Thymus (tissue), 11 donors: ENCODE measurements at regions not wholly inside any gene's neighbourhood (a gene's known extent, or its start where the extent isn't known, plus 50 kb on each side); places are given as distances from the start of the nearest gene placed in this dataset.
"Not testable (repeated sequence)": the region's sequence is repeated elsewhere in the genome, so short reads cannot be mapped to it uniquely, and the experiment has no call there.

Source experiments
- DNase-seq, 9 donors: peaks; one replicate each; pipeline ENCODE4 v3.0.0-alpha.2; 2013; ENCODE audit warnings: low spot score in 9 of 9, low read depth in 6 of 9, missing footprints in 1 of 9
- H3K27ac ChIP-seq, 2 donors: one replicate each; pipeline ENCODE4 v1.5.1; 2013; ENCODE audit warnings: control low read depth in 1 of 2, low read depth in 1 of 2, low read length in 1 of 2, mild to moderate bottlenecking in 1 of 2, moderate library complexity in 1 of 2
- H3K27me3 ChIP-seq, 2 donors: one replicate each; pipeline ENCODE4 v1.5.1; 2013; ENCODE audit warnings: low read length in 1 of 2; ENCODE audit not compliant: control insufficient read depth in 2 of 2, insufficient read depth in 1 of 2
- H3K36me3 ChIP-seq, 2 donors: one replicate each; pipeline ENCODE4 v1.5.1; 2013; ENCODE audit warnings: low read length in 1 of 2, mild to moderate bottlenecking in 1 of 2, moderate library complexity in 1 of 2; ENCODE audit not compliant: control insufficient read depth in 2 of 2, insufficient read depth in 2 of 2
- H3K4me1 ChIP-seq, 2 donors: one replicate each; pipeline ENCODE4 v1.5.1; 2013; ENCODE audit warnings: low read length in 2 of 2; ENCODE audit not compliant: control insufficient read depth in 2 of 2, insufficient read depth in 2 of 2
- H3K4me3 ChIP-seq, 2 donors: one replicate each; pipeline ENCODE4 v1.5.1; 2013; ENCODE audit warnings: low read length in 2 of 2, control low read depth in 1 of 2, mild to moderate bottlenecking in 1 of 2
- H3K9me3 ChIP-seq, 2 donors: one replicate each; pipeline ENCODE4 v1.5.1; 2013; ENCODE audit warnings: low read length in 1 of 2, mild to moderate bottlenecking in 1 of 2; ENCODE audit not compliant: control insufficient read depth in 2 of 2, insufficient read depth in 1 of 2
- WGBS: extraction: QIAGEN DNeasy Blood & Tissue Kit; methylation state at CpG from one replicate; pipeline ENCODE4 v1.1.7; 2013; 5-methylcytosine and 5-hydroxymethylcytosine counted together
- donor health status: healthy.

DNA sequence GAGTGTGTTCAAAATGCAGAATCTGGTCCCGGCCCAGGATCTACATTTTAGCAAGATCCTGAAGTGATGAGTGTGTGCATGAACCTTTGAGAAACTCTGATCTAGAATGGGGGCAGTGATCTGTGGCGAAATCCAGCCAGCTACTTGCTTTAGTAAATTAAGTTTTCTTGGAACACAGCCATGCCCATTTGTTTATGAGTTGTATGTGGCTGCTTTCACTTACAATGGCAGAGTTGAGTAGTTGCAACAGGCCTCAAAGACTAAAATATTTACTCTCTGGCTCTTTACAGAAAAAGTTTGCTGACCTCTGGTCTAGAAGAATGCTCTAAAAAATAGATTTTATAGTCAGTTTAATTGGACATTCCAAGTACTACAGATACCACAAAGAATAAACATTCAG is 588.3 kb downstream of the BNC2 start:
- peaks cover 0 to 4% of the 10 kb centered on the region in 2 donors for H3K4me1 ChIP-seq
- 93% methylated on average over 2 of the region's 2 CpGs for WGBS
- peaks cover 0 to 12% of the 10 kb centered on the region in 2 donors for H3K9me3 ChIP-seq
- H3K4me3 ChIP-seq: no peak overlapping the region
- no peak for DNase-seq
- no peaks in the 10 kb centered on the region for H3K27me3 ChIP-seq
- no peaks in the 10 kb centered on the region for H3K36me3 ChIP-seq
- no peak overlapping the region for H3K27ac ChIP-seq

DNA sequence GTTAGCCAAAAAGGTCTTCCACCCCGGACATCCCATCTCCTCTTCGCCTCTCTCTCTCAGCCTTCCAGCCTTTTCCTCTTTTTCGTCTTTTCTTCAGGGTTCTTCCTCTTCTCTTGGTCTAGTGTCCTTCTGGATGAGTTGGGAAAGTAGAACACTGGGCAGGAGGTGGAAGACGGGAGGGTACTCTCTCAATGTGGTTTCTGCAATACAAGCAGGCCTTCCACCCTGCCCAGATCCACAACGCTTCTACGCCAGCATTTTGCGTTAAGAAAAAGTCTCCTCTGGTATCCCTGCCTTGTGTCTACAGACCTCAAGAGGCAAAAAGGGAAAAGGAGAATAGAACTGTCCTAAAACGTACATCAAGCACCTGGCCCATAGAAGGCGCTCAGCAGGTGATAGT is 587.8 kb downstream of the BNC2 start:
- no peak for DNase-seq
- Histone ChIP-seq H3K9me3 (peaks cover 0 to 12% of the 10 kb centered on the region in 2 donors), H3K36me3 (no peaks in the 10 kb centered on the region), H3K4me3 (no peak overlapping the region), H3K27ac (no peak overlapping the region), H3K4me1 (peaks cover 0 to 2% of the 10 kb centered on the region in 2 donors), H3K27me3 (no peaks in the 10 kb centered on the region)
- WGBS: 93% methylated on average over 9 of the region's 9 CpGs

DNA sequence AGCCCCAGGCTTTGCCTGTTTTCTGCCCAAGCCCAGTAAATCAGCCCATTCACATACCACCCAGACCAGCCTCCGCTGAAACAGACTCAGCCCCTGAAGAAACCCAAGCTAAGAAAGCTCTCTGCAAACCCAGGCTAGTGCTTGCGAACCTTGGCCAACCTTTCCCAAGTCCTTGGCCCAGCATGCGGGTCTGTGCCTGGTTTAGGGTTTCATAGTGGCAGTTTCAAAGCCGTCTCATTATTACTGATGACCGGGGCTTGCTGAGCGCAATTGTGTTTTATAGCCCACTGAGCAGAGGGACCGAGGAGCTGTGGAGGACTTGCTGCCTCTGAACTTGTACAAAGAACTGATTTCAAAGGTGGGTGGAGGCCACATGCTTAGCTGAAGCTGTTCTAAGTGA is 584.3 kb downstream of the BNC2 start:
- no peak for DNase-seq
- WGBS: 88% methylated on average over 7 of the region's 7 CpGs
- H3K36me3 ChIP-seq: no peaks in the 10 kb centered on the region
- peaks cover 0 to 12% of the 10 kb centered on the region in 2 donors for H3K9me3 ChIP-seq
- H3K4me1 ChIP-seq: no peaks in the 10 kb centered on the region
- H3K27me3 ChIP-seq: no peaks in the 10 kb centered on the region
- H3K4me3 ChIP-seq: no peak overlapping the region
- H3K27ac ChIP-seq: no peak overlapping the region

DNA sequence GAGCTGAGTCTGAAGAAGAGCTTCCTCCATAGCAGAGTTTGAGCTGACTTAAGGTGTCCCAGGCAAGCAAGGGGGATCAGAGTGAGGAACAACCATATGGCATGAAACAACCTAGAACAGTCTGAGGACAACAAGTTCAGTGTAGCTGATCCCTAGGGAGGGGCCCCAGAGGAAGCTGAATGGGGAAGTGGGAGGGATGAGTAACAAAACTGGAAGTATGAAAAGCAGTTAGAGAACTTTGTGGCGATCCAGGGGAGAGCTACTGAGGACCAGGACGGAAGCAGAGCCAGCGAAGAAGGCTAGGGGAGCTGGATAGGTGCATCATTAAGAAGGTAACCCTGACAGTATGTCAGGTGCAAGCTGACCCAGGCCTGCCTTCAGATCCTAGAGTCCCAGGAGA is 580.8 kb downstream of the BNC2 start:
- WGBS: 68% methylated on average over 3 of the region's 3 CpGs

DNA sequence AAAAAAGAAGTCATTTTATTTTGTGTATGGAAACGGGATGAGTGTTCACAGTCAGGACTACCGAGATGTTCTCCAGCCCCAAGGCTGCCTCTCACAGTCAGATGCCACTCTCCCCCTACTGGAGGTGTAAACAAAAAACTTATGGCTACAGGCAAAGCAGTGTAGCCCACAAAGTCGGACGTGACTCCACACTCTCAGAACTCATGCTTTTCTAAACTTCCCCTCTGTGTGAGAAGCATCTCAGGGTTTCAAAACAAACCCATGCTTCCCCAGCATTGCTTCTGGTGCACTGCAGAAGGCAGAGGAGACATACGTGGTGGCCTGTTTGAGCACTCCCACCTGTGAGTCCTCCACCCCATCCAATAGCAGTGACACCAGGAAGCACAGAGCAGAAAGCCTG is 580.3 kb downstream of the BNC2 start:
- Histone ChIP-seq H3K9me3 (peaks cover 0 to 9% of the 10 kb centered on the region in 2 donors), H3K4me1 (no peaks in the 10 kb centered on the region), H3K4me3 (no peak overlapping the region), H3K27me3 (no peaks in the 10 kb centered on the region), H3K36me3 (no peaks in the 10 kb centered on the region), H3K27ac (no peak overlapping the region)
- DNase-seq: no peak
- WGBS: 92% methylated on average over 5 of the region's 5 CpGs

More for the DNA sequence above, 580.8 kb downstream of the BNC2 start:
- Histone ChIP-seq H3K4me3 (no peak overlapping the region), H3K27ac (no peak overlapping the region), H3K4me1 (no peaks in the 10 kb centered on the region), H3K36me3 (no peaks in the 10 kb centered on the region), H3K9me3 (peaks cover 0 to 12% of the 10 kb centered on the region in 2 donors), H3K27me3 (no peaks in the 10 kb centered on the region)
- DNase-seq: no peak

DNA sequence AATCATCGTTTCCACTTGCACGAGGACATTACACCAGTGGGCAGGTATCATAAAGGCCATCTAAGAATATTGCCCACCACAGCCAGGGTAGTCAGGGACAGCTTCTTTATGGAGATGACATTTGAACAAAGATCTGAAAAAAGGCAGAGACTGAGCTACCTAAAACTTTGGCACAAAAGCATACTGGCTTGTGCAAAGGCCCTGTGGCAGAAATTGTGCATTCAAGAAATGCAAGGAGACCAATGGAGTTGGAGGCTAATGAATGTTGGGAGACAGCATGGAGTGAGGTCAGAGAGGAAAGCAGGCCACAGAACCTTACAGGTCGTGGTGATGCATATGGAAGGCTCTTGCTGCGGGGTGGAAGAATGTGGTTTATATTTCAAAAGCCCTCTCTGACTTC is 578.5 kb downstream of the BNC2 start:
- Histone ChIP-seq H3K27me3 (no peaks in the 10 kb centered on the region), H3K4me1 (no peaks in the 10 kb centered on the region), H3K36me3 (no peaks in the 10 kb centered on the region), H3K4me3 (no peak overlapping the region), H3K27ac (no peak overlapping the region), H3K9me3 (no peaks in the 10 kb centered on the region)
- no peak for DNase-seq
- WGBS: 94% methylated on average over 4 of the region's 4 CpGs

DNA sequence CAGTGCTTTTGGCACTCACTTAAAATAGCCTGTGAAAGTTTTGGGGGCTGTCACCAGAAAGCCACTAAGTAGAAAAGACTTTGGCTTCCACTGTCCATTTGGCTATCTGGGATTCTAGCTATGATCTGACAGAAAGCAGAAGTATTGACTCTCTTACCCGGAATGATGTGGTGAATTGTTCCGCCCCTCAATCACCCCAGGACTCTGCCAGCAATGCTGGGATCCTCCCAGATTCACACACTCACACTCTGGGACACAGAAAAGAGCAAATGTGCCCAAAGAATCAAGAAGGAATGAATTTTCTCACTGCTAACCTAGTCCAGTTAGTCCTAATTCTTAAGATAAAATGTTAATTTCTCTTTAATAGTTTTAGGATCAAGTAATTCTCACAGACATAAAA is 576.9 kb downstream of the BNC2 start:
- Histone ChIP-seq H3K36me3 (no peaks in the 10 kb centered on the region), H3K9me3 (no peaks in the 10 kb centered on the region), H3K4me3 (no peak overlapping the region), H3K4me1 (no peaks in the 10 kb centered on the region), H3K27me3 (no peaks in the 10 kb centered on the region), H3K27ac (no peak overlapping the region)
- no peak for DNase-seq
- WGBS: 83% methylated on average over 2 of the region's 2 CpGs

DNA sequence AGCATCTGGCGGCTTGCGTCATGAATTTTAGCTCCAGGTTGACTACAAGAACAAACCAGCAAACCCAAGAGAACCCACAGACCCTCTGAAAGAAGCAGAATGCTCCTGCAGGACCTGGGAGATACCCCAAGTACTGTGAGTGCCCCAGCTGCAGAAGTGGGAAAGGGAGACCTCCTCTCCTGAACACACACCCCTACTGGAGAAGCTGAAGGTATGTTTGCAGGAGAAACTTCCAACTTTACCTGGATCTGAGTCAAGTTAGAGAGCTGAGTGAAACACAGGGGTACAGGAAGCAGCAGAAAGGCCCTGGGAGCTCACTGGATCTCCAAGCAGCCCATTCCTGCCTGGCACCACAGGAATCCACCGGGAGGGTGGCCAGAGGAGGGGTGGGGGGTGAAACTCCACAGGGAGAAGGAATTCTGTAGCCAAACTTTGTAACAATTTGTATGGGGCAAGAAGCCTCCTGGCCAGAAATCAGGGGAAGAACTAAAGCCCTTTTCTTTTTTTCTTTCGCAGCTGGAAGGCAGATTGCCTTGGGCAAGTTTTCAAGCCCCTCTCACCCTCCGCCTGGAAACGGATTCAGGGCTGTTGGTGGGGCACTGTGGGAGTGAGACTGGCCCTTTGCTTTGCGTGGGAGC is 576.2 kb downstream of the BNC2 start:
- 93% methylated on average over 7 of the region's 7 CpGs for WGBS
- DNase-seq: no peak
- Histone ChIP-seq H3K27ac (no peak overlapping the region), H3K36me3 (no peaks in the 10 kb centered on the region), H3K27me3 (no peaks in the 10 kb centered on the region), H3K4me3 (no peak overlapping the region), H3K9me3 (no peaks in the 10 kb centered on the region), H3K4me1 (no peaks in the 10 kb centered on the region)

DNA sequence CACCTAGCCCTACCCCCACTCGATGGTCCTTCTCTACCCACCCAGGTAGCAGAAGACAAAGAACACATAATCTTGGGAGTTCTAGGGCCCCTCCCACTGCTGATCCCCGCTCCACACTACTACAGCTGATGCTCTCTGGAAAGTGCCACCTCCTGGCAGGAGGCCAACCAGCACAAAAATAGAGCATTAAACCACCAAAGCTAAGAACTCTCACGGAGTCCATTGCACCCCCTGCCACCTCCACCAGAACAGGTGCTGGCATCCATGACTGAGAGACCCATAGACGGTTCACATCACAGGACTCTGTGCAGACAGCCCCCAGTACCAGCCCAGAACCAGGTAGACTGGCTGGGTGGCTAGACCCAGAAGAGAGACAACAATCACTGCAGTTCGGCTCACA is 575.5 kb downstream of the BNC2 start:
- not testable (repeated sequence) for H3K4me3 ChIP-seq, H3K27ac ChIP-seq, H3K27me3 ChIP-seq, DNase-seq, H3K36me3 ChIP-seq, H3K4me1 ChIP-seq, H3K9me3 ChIP-seq
- WGBS: 87% methylated on average over 5 of the region's 5 CpGs

DNA sequence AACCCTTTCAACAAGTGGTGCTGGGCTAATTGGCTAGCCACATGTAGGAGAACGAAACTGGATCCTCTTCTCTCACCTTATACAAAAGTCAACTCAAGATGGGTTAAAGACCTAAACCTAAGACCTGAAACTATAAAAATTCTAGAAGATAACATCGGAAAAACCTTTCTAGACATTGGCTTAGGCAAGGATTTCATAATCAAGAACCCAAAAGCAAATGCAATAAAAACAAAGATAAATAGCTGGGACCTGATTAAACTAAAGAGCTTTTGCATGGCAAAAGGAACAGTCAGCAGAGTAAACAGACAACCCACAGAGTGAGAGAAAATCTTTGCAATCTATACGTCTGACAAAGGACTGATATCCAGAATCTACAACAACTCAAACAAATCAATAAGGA is 571.1 kb downstream of the BNC2 start:
- not testable (repeated sequence) for H3K4me1 ChIP-seq, H3K27me3 ChIP-seq, H3K27ac ChIP-seq, H3K36me3 ChIP-seq, DNase-seq, H3K4me3 ChIP-seq, H3K9me3 ChIP-seq
- WGBS: 94% methylated on average over 3 of the region's 3 CpGs
